ENCODE measurements at regions not wholly inside any gene's neighbourhood (a gene's known extent, or its start where the extent isn't known, plus 50 kb on each side); places are given as distances from the start of the nearest gene placed in this dataset.

- in situ Hi-C loops (cut with HindIII; ENCODE audit: low pct_unique_long_range_greater_than_20kb, low sequenced_read_pairs), result no loop called here
- DNase-seq (ENCODE audit: low read depth, low spot score), result no peak
Observed at GRCh38 chr1:200329208-200329882, 80.5 kb downstream of the ZNF281 start.

- in situ Hi-C loops (cut with HindIII; ENCODE audit: low pct_unique_long_range_greater_than_20kb, low sequenced_read_pairs), result no loop called here
- no peak for DNase-seq (ENCODE audit: low read depth, low spot score)
Observed at GRCh38 chr1:200328379-200328778, 81.5 kb downstream of the ZNF281 start.

GRCh38 chr1:200323856-200324400 lies 85.9 kb downstream of the ZNF281 start:
- in situ Hi-C loops (cut with HindIII; ENCODE audit: low pct_unique_long_range_greater_than_20kb, low sequenced_read_pairs), result no loop called here
- no peak for DNase-seq (ENCODE audit: low read depth, low spot score)

GRCh38 chr1:200319148-200319547 lies 90.7 kb downstream of the ZNF281 start:
- in situ Hi-C loops (cut with HindIII; ENCODE audit: low pct_unique_long_range_greater_than_20kb, low sequenced_read_pairs), result no loop called here
- DNase-seq (ENCODE audit: low read depth, low spot score), result no peak

GRCh38 chr1:200317236-200317635 lies 92.6 kb downstream of the ZNF281 start:
- DNase-seq (ENCODE audit: low read depth, low spot score), result no peak
- in situ Hi-C loops (cut with HindIII; ENCODE audit: low pct_unique_long_range_greater_than_20kb, low sequenced_read_pairs), result no loop called here

- in situ Hi-C loops (cut with HindIII; ENCODE audit: low pct_unique_long_range_greater_than_20kb, low sequenced_read_pairs), result no loop called here
- DNase-seq (ENCODE audit: low read depth, low spot score), result no peak
Observed at GRCh38 chr1:200316148-200316803, 93.6 kb downstream of the ZNF281 start.

- in situ Hi-C loops (cut with HindIII; ENCODE audit: low pct_unique_long_range_greater_than_20kb, low sequenced_read_pairs), result no loop called here
Observed at GRCh38 chr1:200314085-200314750, 95.6 kb downstream of the ZNF281 start.

GRCh38 chr1:200311256-200311655 lies 98.6 kb downstream of the ZNF281 start:
- in situ Hi-C loops (cut with HindIII; ENCODE audit: low pct_unique_long_range_greater_than_20kb, low sequenced_read_pairs), result no loop called here
- DNase-seq (ENCODE audit: low read depth, low spot score), result no peak

More at GRCh38 chr1:200314085-200314750, 95.6 kb downstream of the ZNF281 start:
- DNase-seq (ENCODE audit: low read depth, low spot score), result no peak

GRCh38 chr1:200310824-200311223 lies 99.0 kb downstream of the ZNF281 start:
- no peak for DNase-seq (ENCODE audit: low read depth, low spot score)
- in situ Hi-C loops (cut with HindIII; ENCODE audit: low pct_unique_long_range_greater_than_20kb, low sequenced_read_pairs), result no loop called here

GRCh38 chr1:200307755-200308066 lies 102.1 kb downstream of the ZNF281 start:
- no peak for DNase-seq (ENCODE audit: low read depth, low spot score)
- in situ Hi-C loops (cut with HindIII; ENCODE audit: low pct_unique_long_range_greater_than_20kb, low sequenced_read_pairs), result no loop called here

- peak; percentile 59 for DNase-seq (ENCODE audit: low read depth, low spot score)
- in situ Hi-C loops (cut with HindIII; ENCODE audit: low pct_unique_long_range_greater_than_20kb, low sequenced_read_pairs), result no loop called here
Observed at GRCh38 chr1:200306944-200307754, 102.7 kb downstream of the ZNF281 start.

- in situ Hi-C loops (cut with HindIII; ENCODE audit: low pct_unique_long_range_greater_than_20kb, low sequenced_read_pairs), result no loop called here
Observed at GRCh38 chr1:200305806-200306205, 104.0 kb downstream of the ZNF281 start.

GRCh38 chr1:200304171-200304570 lies 105.7 kb downstream of the ZNF281 start:
- in situ Hi-C loops (cut with HindIII; ENCODE audit: low pct_unique_long_range_greater_than_20kb, low sequenced_read_pairs), result no loop called here
- DNase-seq (ENCODE audit: low read depth, low spot score), result no peak

More at GRCh38 chr1:200305806-200306205, 104.0 kb downstream of the ZNF281 start:
- DNase-seq (ENCODE audit: low read depth, low spot score), result no peak

- in situ Hi-C loops (cut with HindIII; ENCODE audit: low pct_unique_long_range_greater_than_20kb, low sequenced_read_pairs), result no loop called here
- DNase-seq (ENCODE audit: low read depth, low spot score), result no peak
Observed at GRCh38 chr1:200302921-200303290, 106.9 kb downstream of the ZNF281 start.

GRCh38 chr1:200302192-200302920 lies 107.5 kb downstream of the ZNF281 start:
- in situ Hi-C loops (cut with HindIII; ENCODE audit: low pct_unique_long_range_greater_than_20kb, low sequenced_read_pairs), result no loop called here
- DNase-seq (ENCODE audit: low read depth, low spot score), result no peak

GRCh38 chr1:200301152-200301551 lies 108.7 kb downstream of the ZNF281 start:
- DNase-seq (ENCODE audit: low read depth, low spot score), result no peak
- in situ Hi-C loops (cut with HindIII; ENCODE audit: low pct_unique_long_range_greater_than_20kb, low sequenced_read_pairs), result no loop called here

GRCh38 chr1:200299571-200299970 lies 110.3 kb downstream of the ZNF281 start:
- in situ Hi-C loops (cut with HindIII; ENCODE audit: low pct_unique_long_range_greater_than_20kb, low sequenced_read_pairs), result no loop called here
- no peak for DNase-seq (ENCODE audit: low read depth, low spot score)
